Gastroesophageal sphincter (tissue), 4 donors: ENCODE measurements at regions not wholly inside any gene's neighbourhood (a gene's known extent, or its start where the extent isn't known, plus 50 kb on each side); places are given as distances from the start of the nearest gene placed in this dataset.

ENCODE experiments used
- ATAC-seq: fragments of 150-250 bp; one replicate; pipeline ENCODE4 v1.9.1; 2016; ENCODE audit warnings: mild to moderate bottlenecking, moderate library complexity
- H3K27ac ChIP-seq, 4 donors: fragments of 200-600 bp; sonication (generic) in 3 of 4; 1 replicate in 3 of 4; 2 replicates in 1 of 4; pipeline ENCODE4 v1.5.1; 2016 to 2019
- H3K27me3 ChIP-seq: fragments of 200-600 bp; sonication (generic); one replicate; pipeline ENCODE4 v1.5.1; 2019
- H3K36me3 ChIP-seq, 2 donors: fragments of 200-600 bp; sonication (generic); one replicate each; pipeline ENCODE4 v1.5.1; 2019; ENCODE audit warnings: control low read depth in 1 of 2
- H3K4me1 ChIP-seq, 3 donors: fragments of 200-600 bp; sonication (generic); 1 replicate in 2 of 3; 2 replicates in 1 of 3; pipeline ENCODE4 v1.5.1; 2016 to 2019; ENCODE audit warnings: control low read depth in 2 of 3
- H3K4me3 ChIP-seq, 2 donors: fragments of 200-600 bp; sonication (generic); one replicate each; pipeline ENCODE4 v1.5.1; 2019; ENCODE audit warnings: mild to moderate bottlenecking in 1 of 2, moderate library complexity in 1 of 2
- H3K9me3 ChIP-seq, 3 donors: fragments of 200-600 bp; sonication (generic); one replicate each; pipeline ENCODE4 v1.5.1; 2017 to 2019; ENCODE audit warnings: control low read depth in 2 of 3
- CTCF ChIP-seq, 4 experiments: fragments of 200-600 bp in 2 of 4; fragments of 450-650 bp in 2 of 4; sonication (generic) in 1 of 4; IDR thresholded peaks; one replicate each; pipeline ENCODE4 v1.5.1; 2017 to 2019; ENCODE audit warnings: antibody characterized with exemption in 4 of 4, mild to moderate bottlenecking in 2 of 4, moderate library complexity in 2 of 4
- EP300 ChIP-seq: sonication (generic); formaldehyde crosslinking; IDR thresholded peaks from one replicate; pipeline ENCODE4 v1.6.1; 2017; ENCODE audit warnings: antibody characterized with exemption, mild to moderate bottlenecking
- POLR2A ChIP-seq, 2 donors: fragments of 450-650 bp; IDR thresholded peaks; one replicate each; pipeline ENCODE4 v1.6.1; 2017; ENCODE audit warnings: antibody characterized with exemption in 2 of 2, mild to moderate bottlenecking in 2 of 2, moderate library complexity in 1 of 2
- POLR2AphosphoS5 ChIP-seq: sonication (generic); formaldehyde crosslinking; IDR thresholded peaks from one replicate; pipeline ENCODE4 v1.6.1; 2017; ENCODE audit warnings: antibody characterized with exemption
- WGBS, 2 donors: methylation state at CpG; one replicate each; pipeline ENCODE4 v1.1.5; 2018; ENCODE audit warnings: low coverage in 1 of 2; 5-methylcytosine and 5-hydroxymethylcytosine counted together

GRCh38 chr13:72221276-72221962, 354.4 kb upstream of the DACH1 start:
- no peak overlapping the region for H3K4me3 ChIP-seq
- no peak overlapping the region for H3K27ac ChIP-seq
- no peaks in the 10 kb centered on the region for H3K36me3 ChIP-seq
- H3K9me3 ChIP-seq = peaks cover 0 to 5% (median 0%) of the 10 kb centered on the region in 3 donors
- 90 to 100% methylated on average over 1 to 3 of the region's 9 CpGs for WGBS, 2 donors
- no peaks in the 10 kb centered on the region for H3K27me3 ChIP-seq
- no peak for ATAC-seq
- H3K4me1 ChIP-seq = no peaks in the 10 kb centered on the region
- TF ChIP-seq POLR2A (IDR thresholded peaks at IDR 0.05) = no peak
- TF ChIP-seq CTCF (IDR thresholded peaks at IDR 0.05) = peak in 1 of 4 experiments; percentile 24

- H3K4me3 ChIP-seq = no peak overlapping the region
- no peak overlapping the region for H3K27ac ChIP-seq
Observed at GRCh38 chr13:72218966-72219365, 352.0 kb upstream of the DACH1 start.

GRCh38 chr13:72217142-72217541, 350.1 kb upstream of the DACH1 start:
- Histone ChIP-seq H3K4me1 (no peaks in the 10 kb centered on the region), H3K36me3 (no peaks in the 10 kb centered on the region), H3K9me3 (peaks cover 0 to 5% (median 0%) of the 10 kb centered on the region in 3 donors), H3K4me3 (no peak overlapping the region), H3K27me3 (no peaks in the 10 kb centered on the region), H3K27ac (no peak overlapping the region)
- TF ChIP-seq POLR2A (IDR thresholded peaks at IDR 0.05) (no peak), CTCF (IDR thresholded peaks at IDR 0.05) (no peak)
- 63 to 78% methylated on average over 1 to 2 of the region's 2 CpGs for WGBS, 2 donors
- ATAC-seq = no peak

More at GRCh38 chr13:72218966-72219365, 352.0 kb upstream of the DACH1 start:
- ATAC-seq = no peak
- Histone ChIP-seq H3K4me1 (no peaks in the 10 kb centered on the region), H3K9me3 (peaks cover 0 to 5% (median 0%) of the 10 kb centered on the region in 3 donors), H3K36me3 (no peaks in the 10 kb centered on the region), H3K27me3 (no peaks in the 10 kb centered on the region)
- TF ChIP-seq EP300 (no peak), CTCF (IDR thresholded peaks at IDR 0.05) (no peak), POLR2A (IDR thresholded peaks at IDR 0.05) (no peak), POLR2AphosphoS5 (no peak)
- 65 to 78% methylated on average over 2 of the region's 2 CpGs for WGBS, 2 donors

GRCh38 chr13:72208112-72208645, 341.2 kb upstream of the DACH1 start:
- H3K27ac ChIP-seq = no peak overlapping the region
- no peak for ATAC-seq
- TF ChIP-seq EP300 (no peak), CTCF (IDR thresholded peaks at IDR 0.05) (no peak)

GRCh38 chr13:72205773-72206172, 338.8 kb upstream of the DACH1 start:
- ATAC-seq = no peak
- Histone ChIP-seq H3K9me3 (no peaks in the 10 kb centered on the region), H3K36me3 (no peaks in the 10 kb centered on the region), H3K4me1 (no peaks in the 10 kb centered on the region), H3K27ac (no peak overlapping the region), H3K4me3 (no peak overlapping the region), H3K27me3 (no peaks in the 10 kb centered on the region)
- WGBS, 2 donors = 50 to 88% methylated on average over 1 of the region's 1 CpG
- no peak for TF ChIP-seq POLR2A (IDR thresholded peaks at IDR 0.05)
- TF ChIP-seq POLR2AphosphoS5 = no peak
- TF ChIP-seq CTCF (IDR thresholded peaks at IDR 0.05) = no peak
- TF ChIP-seq EP300 = no peak

More at GRCh38 chr13:72208112-72208645, 341.2 kb upstream of the DACH1 start:
- Histone ChIP-seq H3K4me1 (no peaks in the 10 kb centered on the region), H3K9me3 (no peaks in the 10 kb centered on the region), H3K36me3 (no peaks in the 10 kb centered on the region), H3K27me3 (no peaks in the 10 kb centered on the region), H3K4me3 (no peak overlapping the region)
